SU-DHL-6 (cell line): ENCODE measurements at regions not wholly inside any gene's neighbourhood (a gene's known extent, or its start where the extent isn't known, plus 50 kb on each side); places are given as distances from the start of the nearest gene placed in this dataset.
"Not testable (repeated sequence)": the region's sequence is repeated elsewhere in the genome, so short reads cannot be mapped to it uniquely, and the experiment has no call there.

Experiments
- EZH2phosphoT487 ChIP-seq: fragments of 200-600 bp; sonication (generic), shearing (Covaris generic); conservative IDR thresholded peaks from 2 replicates; pipeline ENCODE4 v1.6.1; 2018; ENCODE audit warnings: mild to moderate bottlenecking, antibody characterized with exemption, low read length, moderate library complexity, mixed read lengths
- TF ChIP-seq, protein P1 (sequence below): fragments of 200-600 bp; sonication (generic); IDR thresholded peaks from one replicate; pipeline ENCODE4 v1.5.1; 2017; ENCODE audit warnings: antibody characterized with exemption, mild to moderate bottlenecking, low read length, moderate library complexity; ENCODE audit not compliant: insufficient read depth, poor library complexity, severe bottlenecking

DNA sequence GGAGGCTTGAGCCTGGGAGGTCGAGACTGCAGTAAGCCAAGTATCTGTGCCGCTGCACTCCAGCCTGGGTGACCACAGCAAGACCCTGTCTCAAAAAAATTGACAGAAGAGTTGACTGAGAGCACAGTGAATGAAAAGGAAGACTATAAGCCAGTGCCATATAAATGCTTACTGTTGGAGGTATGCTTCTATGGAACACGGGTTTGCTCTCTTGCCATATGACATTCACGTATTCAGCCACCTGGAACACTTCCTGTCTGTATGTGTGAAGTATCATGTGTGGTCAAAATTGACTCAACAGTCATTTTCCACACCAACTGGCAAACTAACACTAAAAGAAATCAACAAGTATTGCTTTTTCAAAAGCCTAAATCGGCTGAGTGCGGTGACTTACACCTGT, 71.1 kb upstream of the SPN start:
- TF ChIP-seq, protein P1, sequence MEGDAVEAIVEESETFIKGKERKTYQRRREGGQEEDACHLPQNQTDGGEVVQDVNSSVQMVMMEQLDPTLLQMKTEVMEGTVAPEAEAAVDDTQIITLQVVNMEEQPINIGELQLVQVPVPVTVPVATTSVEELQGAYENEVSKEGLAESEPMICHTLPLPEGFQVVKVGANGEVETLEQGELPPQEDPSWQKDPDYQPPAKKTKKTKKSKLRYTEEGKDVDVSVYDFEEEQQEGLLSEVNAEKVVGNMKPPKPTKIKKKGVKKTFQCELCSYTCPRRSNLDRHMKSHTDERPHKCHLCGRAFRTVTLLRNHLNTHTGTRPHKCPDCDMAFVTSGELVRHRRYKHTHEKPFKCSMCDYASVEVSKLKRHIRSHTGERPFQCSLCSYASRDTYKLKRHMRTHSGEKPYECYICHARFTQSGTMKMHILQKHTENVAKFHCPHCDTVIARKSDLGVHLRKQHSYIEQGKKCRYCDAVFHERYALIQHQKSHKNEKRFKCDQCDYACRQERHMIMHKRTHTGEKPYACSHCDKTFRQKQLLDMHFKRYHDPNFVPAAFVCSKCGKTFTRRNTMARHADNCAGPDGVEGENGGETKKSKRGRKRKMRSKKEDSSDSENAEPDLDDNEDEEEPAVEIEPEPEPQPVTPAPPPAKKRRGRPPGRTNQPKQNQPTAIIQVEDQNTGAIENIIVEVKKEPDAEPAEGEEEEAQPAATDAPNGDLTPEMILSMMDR: not testable (repeated sequence)
- not testable (repeated sequence) for TF ChIP-seq EZH2phosphoT487
